ENCODE measurements at regions not wholly inside any gene's neighbourhood (a gene's known extent, or its start where the extent isn't known, plus 50 kb on each side); places are given as distances from the start of the nearest gene placed in this dataset.

DNA sequence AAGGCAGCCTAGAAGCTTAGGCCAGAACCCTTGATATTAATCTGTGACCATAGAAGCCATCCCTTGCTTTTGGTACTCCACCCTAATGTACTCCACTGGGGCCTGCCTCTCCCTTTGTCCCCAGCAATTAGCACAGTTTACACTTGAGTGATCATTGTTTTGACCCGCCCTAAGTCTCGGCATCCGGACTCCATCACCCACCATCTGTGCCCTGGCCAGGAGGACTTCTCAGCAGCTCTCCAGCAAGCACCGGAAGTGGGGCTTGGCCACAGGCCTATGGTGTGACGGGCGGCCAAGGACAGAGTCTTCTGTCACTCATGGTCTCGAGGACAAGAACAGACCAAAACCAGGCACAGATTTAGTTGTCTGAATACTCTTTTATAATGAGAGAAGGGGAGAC lies 126.5 kb upstream of the NTF3 start:
- TF ChIP-seq, protein P1, sequence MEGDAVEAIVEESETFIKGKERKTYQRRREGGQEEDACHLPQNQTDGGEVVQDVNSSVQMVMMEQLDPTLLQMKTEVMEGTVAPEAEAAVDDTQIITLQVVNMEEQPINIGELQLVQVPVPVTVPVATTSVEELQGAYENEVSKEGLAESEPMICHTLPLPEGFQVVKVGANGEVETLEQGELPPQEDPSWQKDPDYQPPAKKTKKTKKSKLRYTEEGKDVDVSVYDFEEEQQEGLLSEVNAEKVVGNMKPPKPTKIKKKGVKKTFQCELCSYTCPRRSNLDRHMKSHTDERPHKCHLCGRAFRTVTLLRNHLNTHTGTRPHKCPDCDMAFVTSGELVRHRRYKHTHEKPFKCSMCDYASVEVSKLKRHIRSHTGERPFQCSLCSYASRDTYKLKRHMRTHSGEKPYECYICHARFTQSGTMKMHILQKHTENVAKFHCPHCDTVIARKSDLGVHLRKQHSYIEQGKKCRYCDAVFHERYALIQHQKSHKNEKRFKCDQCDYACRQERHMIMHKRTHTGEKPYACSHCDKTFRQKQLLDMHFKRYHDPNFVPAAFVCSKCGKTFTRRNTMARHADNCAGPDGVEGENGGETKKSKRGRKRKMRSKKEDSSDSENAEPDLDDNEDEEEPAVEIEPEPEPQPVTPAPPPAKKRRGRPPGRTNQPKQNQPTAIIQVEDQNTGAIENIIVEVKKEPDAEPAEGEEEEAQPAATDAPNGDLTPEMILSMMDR (IDR thresholded peaks at IDR 0.05) = no peak
- no peak for TF ChIP-seq POLR2A (IDR thresholded peaks at IDR 0.05)
- WGBS, 2 donors = 74 to 93% methylated on average over 7 of the region's 7 CpGs
- intact Hi-C loops (cut with DNase I; ENCODE audit: low total_unique reads) = no loop called here
- no peak for DNase-seq
- no peaks in the 10 kb centered on the region for H3K4me1 ChIP-seq
- H3K27me3 ChIP-seq = no peaks in the 10 kb centered on the region
- no peak overlapping the region for H3K4me3 ChIP-seq
- no peaks in the 10 kb centered on the region for H3K9me3 ChIP-seq
- no peak overlapping the region for H3K27ac ChIP-seq
- H3K36me3 ChIP-seq (ENCODE audit: low read depth, missing control alignments) = no peaks in the 10 kb centered on the region

DNA sequence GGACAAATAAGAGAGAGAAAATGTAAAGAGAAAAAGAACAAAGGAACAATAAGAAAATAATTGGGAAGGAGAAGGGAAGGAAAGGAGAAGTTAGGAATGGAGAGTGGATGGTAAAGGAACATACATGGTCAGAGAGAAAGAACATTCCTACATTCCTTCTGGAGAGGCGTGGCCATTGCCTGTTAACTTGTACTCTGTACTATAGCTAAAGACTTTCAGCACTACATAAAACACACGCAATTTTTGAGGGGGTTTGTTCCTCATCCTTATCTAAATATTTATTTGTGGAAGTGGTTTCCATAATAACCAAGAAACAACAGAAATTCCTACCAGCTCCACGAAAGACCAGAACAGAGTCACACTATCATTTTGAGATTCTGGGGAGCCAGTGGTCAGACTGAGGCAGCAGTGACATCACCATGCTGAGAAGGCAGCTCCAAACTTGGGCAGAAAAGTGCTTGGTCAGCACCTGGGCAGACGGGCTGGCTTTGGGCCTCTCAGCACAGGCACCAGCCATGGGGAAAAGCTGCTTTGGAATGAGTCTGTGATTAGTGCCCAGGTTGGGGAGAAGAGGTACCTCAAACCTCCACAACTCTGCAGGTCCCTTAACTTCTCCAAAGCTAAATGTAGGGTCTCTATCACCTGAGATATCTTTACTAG lies 125.9 kb upstream of the NTF3 start:
- DNase-seq = no peak
- TF ChIP-seq POLR2A (IDR thresholded peaks at IDR 0.05) = no peak
- Histone ChIP-seq H3K9me3 (no peaks in the 10 kb centered on the region), H3K4me1 (no peaks in the 10 kb centered on the region), H3K36me3 (ENCODE audit: low read depth, missing control alignments) (no peaks in the 10 kb centered on the region), H3K27me3 (no peaks in the 10 kb centered on the region), H3K4me3 (no peak overlapping the region), H3K27ac (no peak overlapping the region)
- intact Hi-C loops (cut with DNase I; ENCODE audit: low total_unique reads) = no loop called here
- WGBS, 2 donors = 69 to 73% methylated on average over 4 of the region's 4 CpGs

DNA sequence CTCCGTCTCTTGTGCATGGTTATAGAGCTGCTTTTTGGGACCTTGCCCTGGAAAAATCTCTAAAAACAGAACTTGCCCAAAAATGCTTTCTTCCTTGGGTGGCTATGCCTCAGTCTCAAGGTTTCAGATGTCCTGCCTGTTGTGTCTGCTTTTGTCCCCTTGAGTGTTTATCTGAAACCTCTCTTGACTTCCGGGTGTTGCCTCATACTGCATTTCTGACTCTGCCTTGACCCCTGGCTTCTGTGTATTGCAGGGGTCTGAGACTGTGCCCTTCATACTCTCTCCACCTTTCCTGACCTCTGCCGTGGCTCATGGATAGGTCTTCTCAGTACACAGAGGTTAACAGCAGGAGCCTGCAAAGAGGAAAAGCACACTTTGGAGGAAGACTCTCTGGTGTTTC lies 124.8 kb upstream of the NTF3 start:
- H3K9me3 ChIP-seq = no peaks in the 10 kb centered on the region
- H3K4me3 ChIP-seq = no peak overlapping the region
- no peaks in the 10 kb centered on the region for H3K36me3 ChIP-seq (ENCODE audit: low read depth, missing control alignments)
- WGBS, 2 donors = 51 to 53% methylated on average over 3 of the region's 3 CpGs
- no peaks in the 10 kb centered on the region for H3K27me3 ChIP-seq
- no peak overlapping the region for H3K27ac ChIP-seq
- intact Hi-C loops (cut with DNase I; ENCODE audit: low total_unique reads) = no loop called here
- TF ChIP-seq, protein P1 (IDR thresholded peaks at IDR 0.05) = no peak
- no peak for TF ChIP-seq POLR2A (IDR thresholded peaks at IDR 0.05)
- no peak for DNase-seq
- no peaks in the 10 kb centered on the region for H3K4me1 ChIP-seq

DNA sequence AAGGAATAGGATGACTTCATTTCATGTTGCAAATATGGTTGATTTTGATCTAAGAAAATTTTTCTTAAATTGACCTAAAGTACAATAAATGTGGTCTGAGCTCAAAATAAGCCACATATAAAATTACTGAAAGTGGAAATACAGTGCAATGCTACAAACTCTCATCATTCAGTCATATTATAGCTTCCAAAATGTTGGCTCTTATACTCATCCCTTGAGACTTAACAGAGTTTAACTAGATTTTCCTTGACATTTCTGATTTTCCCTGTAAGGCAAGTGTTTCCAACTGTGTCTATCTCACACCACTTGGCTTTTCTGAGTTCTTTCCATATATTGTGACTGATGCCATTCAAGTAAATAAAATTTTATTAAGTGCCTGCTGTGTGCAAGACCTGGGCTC lies 123.7 kb upstream of the NTF3 start:
- Histone ChIP-seq H3K36me3 (ENCODE audit: low read depth, missing control alignments) (no peaks in the 10 kb centered on the region), H3K4me3 (no peak overlapping the region), H3K27ac (no peak overlapping the region), H3K27me3 (no peaks in the 10 kb centered on the region), H3K4me1 (no peaks in the 10 kb centered on the region), H3K9me3 (no peaks in the 10 kb centered on the region)
- no peak for TF ChIP-seq POLR2A (IDR thresholded peaks at IDR 0.05)
- TF ChIP-seq, protein P1 (IDR thresholded peaks at IDR 0.05) = no peak
- DNase-seq = no peak
- intact Hi-C loops (cut with DNase I; ENCODE audit: low total_unique reads) = no loop called here

DNA sequence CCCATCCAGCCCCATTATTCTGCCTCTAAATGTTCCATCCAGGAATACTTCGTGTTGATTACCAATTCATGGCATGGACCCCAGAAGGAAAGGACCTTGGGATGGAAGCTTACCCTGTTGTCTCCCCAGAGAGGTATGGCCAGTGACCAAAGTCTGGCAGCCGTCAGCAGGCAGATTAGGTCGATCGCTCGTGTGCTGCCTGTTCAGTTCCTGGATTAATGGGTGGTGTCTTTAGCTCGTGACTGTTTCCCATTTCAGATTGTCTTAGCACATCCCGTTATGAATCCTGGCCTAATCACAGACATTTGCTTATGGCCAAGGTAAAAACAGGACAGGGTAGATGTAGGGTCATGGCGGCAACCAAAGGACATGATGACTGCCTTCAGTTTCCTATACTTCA lies 122.9 kb upstream of the NTF3 start:
- DNase-seq = no peak
- Histone ChIP-seq H3K4me1 (no peaks in the 10 kb centered on the region), H3K9me3 (no peaks in the 10 kb centered on the region), H3K4me3 (no peak overlapping the region), H3K27me3 (no peaks in the 10 kb centered on the region), H3K27ac (no peak overlapping the region), H3K36me3 (ENCODE audit: low read depth, missing control alignments) (no peaks in the 10 kb centered on the region)
- TF ChIP-seq POLR2A (IDR thresholded peaks at IDR 0.05) = no peak
- TF ChIP-seq, protein P1 (IDR thresholded peaks at IDR 0.05) = no peak
- 91 to 92% methylated on average over 8 of the region's 8 CpGs for WGBS, 2 donors
- intact Hi-C loops (cut with DNase I; ENCODE audit: low total_unique reads) = no loop called here

Data from testis (tissue), 2 donors.